ENCODE measurements at regions not wholly inside any gene's neighbourhood (a gene's known extent, or its start where the extent isn't known, plus 50 kb on each side); places are given as distances from the start of the nearest gene placed in this dataset.

- no peak overlapping the region for H3K4me3 ChIP-seq (ENCODE audit: low read depth, low read length)
- TF ChIP-seq CTCF (IDR thresholded peaks at IDR 0.05; ENCODE audit: insufficient read depth, low read depth, low read length), result no peak
- DNase-seq (ENCODE audit: low read depth), result no peak
These were observed 113.5 kb upstream of the TTC29 start for GRCh38 chr4:147059064-147059731.

GRCh38 chr4:147060151-147060931, 114.7 kb upstream of the TTC29 start:
- TF ChIP-seq CTCF (IDR thresholded peaks at IDR 0.05; ENCODE audit: insufficient read depth, low read depth, low read length), result no peak
- H3K4me3 ChIP-seq (ENCODE audit: low read depth, low read length), result no peak overlapping the region
- DNase-seq (ENCODE audit: low read depth), result peak; percentile 57

- no peak overlapping the region for H3K4me3 ChIP-seq (ENCODE audit: low read depth, low read length)
- no peak for DNase-seq (ENCODE audit: low read depth)
- no peak for TF ChIP-seq CTCF (IDR thresholded peaks at IDR 0.05; ENCODE audit: insufficient read depth, low read depth, low read length)
These were observed 119.2 kb upstream of the TTC29 start for GRCh38 chr4:147064856-147065255.

GRCh38 chr4:147068564-147068963, 122.9 kb upstream of the TTC29 start:
- TF ChIP-seq CTCF (IDR thresholded peaks at IDR 0.05; ENCODE audit: insufficient read depth, low read depth, low read length), result no peak
- no peak for DNase-seq (ENCODE audit: low read depth)

GRCh38 chr4:147071209-147071740, 125.6 kb upstream of the TTC29 start:
- TF ChIP-seq CTCF (IDR thresholded peaks at IDR 0.05; ENCODE audit: insufficient read depth, low read depth, low read length), result no peak
- DNase-seq (ENCODE audit: low read depth), result no peak
- H3K4me3 ChIP-seq (ENCODE audit: low read depth, low read length), result no peak overlapping the region

More at GRCh38 chr4:147068564-147068963, 122.9 kb upstream of the TTC29 start:
- no peak overlapping the region for H3K4me3 ChIP-seq (ENCODE audit: low read depth, low read length)

- no peak for TF ChIP-seq CTCF (IDR thresholded peaks at IDR 0.05; ENCODE audit: insufficient read depth, low read depth, low read length)
- H3K4me3 ChIP-seq (ENCODE audit: low read depth, low read length), result no peak overlapping the region
- DNase-seq (ENCODE audit: low read depth), result no peak
These were observed 130.5 kb upstream of the TTC29 start for GRCh38 chr4:147076179-147076578.
